GM21529 (cell line): ENCODE measurements at regions not wholly inside any gene's neighbourhood (a gene's known extent, or its start where the extent isn't known, plus 50 kb on each side); places are given as distances from the start of the nearest gene placed in this dataset.

ENCODE experiments used
- ATAC-seq: cut with Tn5 transposase; IDR thresholded peaks from one replicate; pipeline ENCODE4 v1.9.1; 2021; ENCODE audit not compliant: unreplicated experiment

GRCh38 chr5:12413075-12413474 lies 508.8 kb upstream of the CTNND2 start:
- no peak for ATAC-seq

- no peak for ATAC-seq
Observed at GRCh38 chr5:12399868-12400267, 495.6 kb upstream of the CTNND2 start.

GRCh38 chr5:12392246-12392645 lies 488.0 kb upstream of the CTNND2 start:
- ATAC-seq, result no peak

- ATAC-seq, result no peak
Observed at GRCh38 chr5:12385095-12385494, 480.8 kb upstream of the CTNND2 start.

- ATAC-seq, result no peak
Observed at GRCh38 chr5:12384005-12384404, 479.8 kb upstream of the CTNND2 start.

- no peak for ATAC-seq
Observed at GRCh38 chr5:12367973-12368372, 463.7 kb upstream of the CTNND2 start.

- ATAC-seq, result no peak
Observed at GRCh38 chr5:12360218-12360617, 456.0 kb upstream of the CTNND2 start.

GRCh38 chr5:12358371-12359090 lies 454.3 kb upstream of the CTNND2 start:
- ATAC-seq, result no peak

GRCh38 chr5:12357626-12358025 lies 453.4 kb upstream of the CTNND2 start:
- ATAC-seq, result no peak

- no peak for ATAC-seq
Observed at GRCh38 chr5:12354686-12355085, 450.4 kb upstream of the CTNND2 start.

GRCh38 chr5:12343558-12343957 lies 439.3 kb upstream of the CTNND2 start:
- no peak for ATAC-seq

GRCh38 chr5:12335938-12336337 lies 431.7 kb upstream of the CTNND2 start:
- no peak for ATAC-seq

- no peak for ATAC-seq
Observed at GRCh38 chr5:12332480-12332879, 428.2 kb upstream of the CTNND2 start.

- no peak for ATAC-seq
Observed at GRCh38 chr5:12330993-12331588, 426.8 kb upstream of the CTNND2 start.

- no peak for ATAC-seq
Observed at GRCh38 chr5:12330381-12330780, 426.1 kb upstream of the CTNND2 start.

GRCh38 chr5:12323637-12324229 lies 419.5 kb upstream of the CTNND2 start:
- no peak for ATAC-seq

- ATAC-seq, result no peak
Observed at GRCh38 chr5:12322042-12322441, 417.8 kb upstream of the CTNND2 start.

- ATAC-seq, result no peak
Observed at GRCh38 chr5:12320331-12320730, 416.1 kb upstream of the CTNND2 start.

- ATAC-seq, result no peak
Observed at GRCh38 chr5:12316812-12317211, 412.6 kb upstream of the CTNND2 start.

- no peak for ATAC-seq
Observed at GRCh38 chr5:12315461-12315860, 411.2 kb upstream of the CTNND2 start.

GRCh38 chr5:12313602-12314001 lies 409.4 kb upstream of the CTNND2 start:
- ATAC-seq, result no peak

- no peak for ATAC-seq
Observed at GRCh38 chr5:12312343-12312742, 408.1 kb upstream of the CTNND2 start.
